CD1c-positive myeloid dendritic cell (primary cell): ENCODE measurements at regions not wholly inside any gene's neighbourhood (a gene's known extent, or its start where the extent isn't known, plus 50 kb on each side); places are given as distances from the start of the nearest gene placed in this dataset.

Experiments
- DNase-seq: peaks from one replicate; pipeline ENCODE4 v3.0.0-alpha.2; 2016; ENCODE audit errors: extremely low spot score

DNA sequence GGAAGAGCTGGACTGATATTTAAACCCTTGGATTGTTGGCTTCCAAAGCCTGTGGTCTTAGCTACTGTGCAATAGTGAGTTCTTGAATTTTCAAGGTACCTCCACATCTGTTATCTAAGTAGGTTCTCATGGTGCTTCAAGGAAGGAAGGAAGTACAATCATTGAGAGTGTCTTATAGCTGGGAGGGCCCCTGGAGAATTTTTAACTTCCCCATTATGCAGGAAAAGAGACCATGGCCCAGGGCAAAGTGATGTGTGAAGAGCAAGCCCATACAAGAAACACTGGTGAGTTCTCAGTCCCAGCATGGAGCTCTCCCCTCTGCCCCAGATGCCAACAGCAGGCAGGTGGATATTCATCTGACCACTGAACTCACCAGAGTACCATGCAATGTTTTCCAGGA is 169.0 kb upstream of the IRX6 start:
- DNase-seq: no peak

DNA sequence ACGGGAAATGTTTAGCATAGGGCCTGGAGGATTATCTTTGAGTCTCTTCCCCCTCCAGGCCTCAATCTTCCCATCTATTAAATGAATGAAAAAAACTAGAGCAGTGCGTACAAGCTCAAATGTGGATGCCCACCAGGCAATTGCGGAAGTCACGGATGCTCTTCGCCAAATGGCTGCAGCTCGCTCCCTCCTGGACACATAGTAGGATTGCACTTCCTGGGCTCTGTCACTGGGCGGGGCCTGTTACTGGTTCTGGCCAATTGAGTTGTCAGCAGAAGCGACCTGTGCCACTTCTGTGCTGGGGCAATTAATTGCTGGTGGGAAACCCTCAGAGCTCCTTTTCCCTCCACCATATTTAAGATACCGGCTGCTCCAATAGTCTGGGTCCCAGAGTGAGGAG is 168.2 kb upstream of the IRX6 start:
- no peak for DNase-seq

GRCh38 chr16:55169780-55170179 is 154.2 kb upstream of the IRX6 start:
- DNase-seq: no peak

DNA sequence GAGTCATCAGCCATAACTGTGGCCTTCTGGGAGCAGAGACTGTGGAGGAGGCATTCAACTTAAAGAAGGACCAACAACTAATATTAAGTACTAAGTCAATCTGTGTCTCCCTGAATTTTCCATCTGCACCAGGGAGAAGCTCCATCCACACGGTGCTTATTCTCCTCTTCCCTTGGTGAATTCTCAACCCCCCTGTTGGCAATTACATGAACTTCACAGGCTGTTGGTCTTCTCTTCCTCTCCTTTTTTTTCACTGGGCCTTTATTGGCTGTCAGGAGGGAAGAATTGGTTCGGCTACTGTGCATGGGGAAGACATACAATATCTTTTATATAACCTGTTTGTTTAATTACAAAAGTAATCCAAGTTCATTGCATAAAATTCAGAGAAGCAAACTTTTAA is 152.8 kb upstream of the IRX6 start:
- DNase-seq: no peak

DNA sequence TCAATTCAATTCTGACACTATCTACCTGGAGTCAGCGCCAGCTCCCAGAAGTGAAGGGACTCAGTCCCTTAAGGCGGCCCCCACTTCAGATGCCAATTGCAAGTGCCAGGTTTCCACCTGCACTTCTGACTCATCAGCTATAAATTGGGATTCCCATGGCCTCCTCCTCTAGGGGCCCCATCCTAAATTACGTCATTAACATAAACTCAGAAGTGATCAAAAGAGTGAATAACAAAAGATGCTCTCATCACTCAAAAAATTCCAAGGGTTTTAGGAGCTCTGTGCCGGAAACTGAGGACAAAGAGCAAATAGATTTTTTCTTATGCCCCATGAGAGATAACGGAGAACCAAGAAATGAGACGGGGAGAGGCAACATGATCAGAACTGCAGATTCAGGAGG is 148.6 kb upstream of the IRX6 start:
- no peak for DNase-seq

DNA sequence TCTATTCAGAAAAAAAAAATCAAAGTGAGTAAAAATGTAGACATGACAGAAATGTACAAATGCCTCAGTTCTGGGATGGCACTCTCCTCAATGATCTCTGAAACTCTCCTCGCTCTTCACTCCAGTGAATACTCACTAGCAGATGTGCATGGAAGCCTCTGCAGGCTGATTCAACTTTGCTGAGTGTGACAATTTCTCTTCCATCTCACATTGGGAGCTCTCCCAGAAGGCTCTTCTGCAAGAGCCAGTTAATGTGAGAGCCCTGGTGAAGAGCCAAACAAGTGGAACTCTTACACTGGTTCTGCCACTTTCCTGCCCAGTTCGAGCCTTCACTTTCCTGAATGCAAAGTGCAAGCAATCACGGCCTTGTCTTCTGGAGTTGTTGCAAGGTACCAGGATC is 147.1 kb upstream of the IRX6 start:
- no peak for DNase-seq

- DNase-seq: no peak
Observed at GRCh38 chr16:55179411-55179810, 144.6 kb upstream of the IRX6 start.

DNA sequence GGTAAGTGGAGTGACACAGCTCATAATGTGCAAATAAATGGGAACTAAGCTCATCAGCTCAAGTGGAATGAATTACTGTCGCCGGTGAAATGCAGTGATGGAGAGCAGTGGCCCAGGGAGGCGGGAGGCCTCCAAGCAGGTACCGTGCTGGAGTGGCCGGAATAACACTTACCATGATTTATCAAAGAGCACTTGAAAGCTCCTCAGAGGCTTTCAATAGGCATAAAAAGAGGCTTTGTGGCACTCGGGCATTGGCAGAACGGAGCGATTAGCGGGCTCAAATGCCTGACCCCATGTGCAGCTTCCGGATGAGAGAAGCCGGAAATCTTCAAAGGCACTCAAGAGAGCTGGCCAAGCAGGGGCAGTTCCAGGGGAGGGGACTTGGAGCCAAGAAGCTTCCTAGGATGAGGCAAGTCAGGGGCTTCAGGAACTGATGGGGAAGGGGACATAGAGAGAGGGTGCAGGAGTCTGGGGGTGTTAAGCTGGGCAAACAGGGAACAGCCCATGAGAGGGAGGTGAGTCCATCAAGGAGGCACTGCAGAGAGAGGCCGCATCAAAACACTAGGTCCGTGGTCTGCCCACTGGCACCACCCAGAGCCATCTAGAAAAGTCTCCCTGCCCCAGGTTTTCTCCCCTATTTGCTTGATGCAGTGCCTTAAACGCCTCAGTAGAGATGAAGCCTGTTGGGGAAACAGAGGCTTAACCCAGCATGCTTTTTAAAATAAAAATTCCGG is 144.0 kb upstream of the IRX6 start:
- no peak for DNase-seq

GRCh38 chr16:55184052-55184451 is 140.0 kb upstream of the IRX6 start:
- no peak for DNase-seq

DNA sequence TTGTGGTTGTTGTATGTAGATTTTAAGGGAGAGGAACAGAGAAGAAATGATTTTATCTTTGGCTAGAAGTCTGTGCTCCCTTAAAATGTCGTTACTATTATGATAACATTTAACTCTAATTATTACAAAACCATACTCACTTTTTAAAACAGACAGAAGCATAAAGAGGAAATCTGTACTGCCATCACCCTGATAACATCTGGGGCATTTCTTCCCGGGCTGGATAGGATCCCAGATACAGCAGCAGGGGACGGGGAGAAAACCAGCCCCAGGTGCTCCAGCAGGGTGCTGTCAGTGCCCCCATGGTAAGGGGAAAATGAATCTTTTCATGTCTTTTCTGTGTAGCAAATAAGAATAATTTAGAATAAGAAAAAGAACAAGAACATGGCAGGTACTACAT is 139.4 kb upstream of the IRX6 start:
- no peak for DNase-seq

GRCh38 chr16:55189224-55189623 is 134.8 kb upstream of the IRX6 start:
- no peak for DNase-seq

DNA sequence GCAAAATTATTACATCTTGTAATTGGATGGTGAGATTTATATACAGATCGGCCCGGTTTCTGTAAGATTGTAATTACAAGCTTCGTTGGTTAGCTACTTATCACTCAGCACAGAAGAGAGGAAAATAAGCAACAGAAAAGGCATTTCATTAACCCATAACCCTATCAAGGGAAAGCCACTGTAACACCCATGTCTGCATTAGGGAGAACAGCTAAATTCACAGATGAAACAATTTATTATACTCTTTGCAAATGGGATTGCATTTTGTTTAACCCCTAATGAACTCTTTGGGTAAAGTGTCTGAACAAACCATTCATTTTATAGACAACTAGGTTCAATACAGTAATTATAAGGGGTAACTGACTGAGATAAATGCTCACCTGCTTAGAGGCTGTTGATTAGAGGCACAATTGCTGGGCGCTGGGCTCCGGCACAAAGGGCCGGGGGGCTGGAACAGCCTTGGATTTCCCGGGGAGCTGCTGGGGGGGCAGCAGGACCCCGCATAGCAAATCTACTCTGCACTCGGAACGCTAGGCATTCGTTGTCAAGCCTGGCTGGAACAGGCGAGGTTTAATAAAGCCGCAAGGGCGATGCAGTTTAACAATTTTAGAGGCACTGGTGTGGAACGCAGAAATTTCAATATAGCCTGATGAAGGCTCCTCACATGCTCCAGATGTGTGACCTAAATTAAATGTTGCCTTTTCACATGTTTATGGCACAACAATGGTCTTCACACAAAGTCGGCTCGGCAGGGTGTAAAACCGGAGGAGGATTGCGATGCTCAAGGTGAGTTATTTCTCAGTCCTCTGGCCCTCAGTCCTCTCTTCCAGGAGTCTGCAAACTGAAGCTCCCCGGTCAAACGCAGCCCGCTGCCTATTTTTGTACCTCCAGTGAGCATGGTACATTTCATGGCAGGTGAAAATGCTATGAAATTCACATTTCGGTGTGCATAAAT is 134.0 kb upstream of the IRX6 start:
- DNase-seq: no peak

- no peak for DNase-seq
Observed at GRCh38 chr16:55192734-55193133, 131.3 kb upstream of the IRX6 start.

- DNase-seq: no peak
Observed at GRCh38 chr16:55203570-55203969, 120.4 kb upstream of the IRX6 start.

DNA sequence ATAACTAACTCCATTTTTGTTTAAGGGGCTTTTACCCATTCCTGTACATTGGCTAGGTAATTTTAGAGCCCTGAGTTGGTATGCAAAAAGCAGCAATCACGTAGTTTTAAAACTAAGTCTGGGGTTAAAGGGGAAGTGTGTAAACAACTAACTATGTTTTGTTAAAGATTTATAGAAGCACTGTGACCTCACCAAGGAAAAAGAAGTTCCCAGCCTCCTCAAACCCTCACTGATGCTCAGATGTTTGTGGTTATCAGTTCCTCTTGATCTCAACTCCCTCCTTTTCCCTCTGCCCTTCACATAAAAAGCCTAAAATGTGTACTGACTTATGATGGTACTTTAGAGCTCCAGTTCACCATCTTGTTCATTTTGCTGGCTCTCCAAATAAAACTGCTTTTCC is 119.9 kb upstream of the IRX6 start:
- no peak for DNase-seq

DNA sequence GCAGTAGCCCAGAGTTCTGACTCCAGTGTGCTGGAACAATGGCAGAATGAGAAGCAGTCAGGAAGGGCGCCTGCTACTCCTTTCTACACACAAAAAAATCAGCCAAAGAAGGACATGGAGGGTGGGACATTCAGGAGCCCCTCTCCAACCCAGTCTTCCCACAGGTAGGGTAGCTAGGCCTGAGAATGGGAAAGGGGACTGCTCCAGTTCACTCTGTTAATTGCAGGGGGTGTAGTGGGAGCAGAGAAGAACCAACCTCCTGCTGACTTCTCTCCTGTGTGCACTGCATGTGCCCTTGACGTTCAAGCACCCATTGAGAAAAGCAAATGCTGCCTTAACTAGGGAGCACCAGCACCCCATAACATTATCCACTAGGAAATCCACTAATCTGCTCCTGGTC is 119.1 kb upstream of the IRX6 start:
- no peak for DNase-seq

DNA sequence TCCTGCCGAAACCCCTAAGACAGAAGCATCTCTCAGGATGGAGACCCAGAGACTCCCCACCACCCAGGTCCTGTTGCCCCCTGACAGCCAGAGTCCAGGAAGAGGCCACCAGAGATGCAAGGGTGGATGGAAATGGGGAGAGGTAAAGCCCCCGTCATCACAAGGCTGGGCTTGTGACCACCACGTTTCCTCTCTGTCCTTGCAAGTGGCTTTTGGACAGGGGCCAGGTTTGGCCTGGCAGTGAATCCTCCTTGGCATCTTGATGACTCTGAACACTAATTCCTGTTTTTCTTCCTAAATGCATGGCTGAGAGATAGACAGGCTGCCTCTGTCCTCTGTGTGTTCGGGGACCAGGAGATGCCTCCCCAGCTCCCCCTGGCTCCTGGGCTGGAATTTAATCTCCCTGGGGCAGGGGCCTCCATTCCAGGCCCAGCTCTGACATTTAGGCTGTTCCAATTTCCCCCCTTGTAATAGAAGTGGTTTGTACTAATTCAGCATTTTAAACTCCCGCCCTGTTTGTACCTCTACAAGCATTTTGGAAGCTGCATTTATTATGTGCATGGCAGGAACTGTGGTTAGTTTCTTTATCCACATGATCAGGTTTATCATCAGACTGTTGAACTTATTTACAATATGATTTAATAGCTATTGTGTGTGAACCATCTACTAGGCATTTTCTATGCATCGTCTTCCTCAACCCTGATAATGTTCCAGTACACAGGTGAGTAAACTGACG is 116.1 kb upstream of the IRX6 start:
- DNase-seq: no peak

- DNase-seq: no peak
Observed at GRCh38 chr16:55209626-55210025, 114.4 kb upstream of the IRX6 start.

DNA sequence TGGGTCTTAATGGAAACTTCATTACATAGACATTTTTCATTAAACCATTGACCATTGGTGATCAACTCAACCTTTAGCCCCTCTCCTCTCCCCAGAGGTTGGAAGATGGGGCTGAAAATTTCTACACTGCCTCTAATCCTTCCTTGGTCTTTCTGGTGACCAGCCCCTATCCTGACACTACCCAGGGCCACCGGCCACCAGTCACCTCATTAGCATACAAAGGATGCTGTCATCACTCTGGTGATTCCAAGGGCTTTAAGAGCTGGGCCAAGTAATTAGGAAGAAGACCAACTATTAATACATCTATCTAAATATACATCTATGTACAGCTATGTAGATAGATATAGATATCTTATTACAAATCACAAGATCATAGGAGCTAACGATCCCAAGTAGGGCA is 111.2 kb upstream of the IRX6 start:
- no peak for DNase-seq

DNA sequence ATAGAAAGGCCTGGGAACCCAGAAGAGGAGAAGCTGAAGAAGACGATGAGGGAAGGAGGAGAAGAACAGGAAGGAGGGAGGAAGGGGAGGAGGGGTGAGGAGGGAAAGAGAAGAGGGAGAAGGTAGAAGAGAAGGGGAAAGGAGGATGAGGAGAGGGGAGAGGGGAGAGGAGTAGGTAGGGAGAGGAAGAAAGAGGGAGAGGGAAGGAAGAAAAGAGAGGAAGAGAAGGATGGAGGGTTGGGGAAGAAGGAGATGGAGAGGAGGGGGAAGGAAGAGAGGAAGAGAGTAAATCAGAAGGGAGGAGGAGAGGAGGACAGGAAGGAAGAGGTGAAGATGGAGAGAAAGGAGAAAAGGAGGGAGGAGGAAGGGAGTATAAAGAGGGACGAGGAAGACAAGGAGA is 109.6 kb upstream of the IRX6 start:
- no peak for DNase-seq

DNA sequence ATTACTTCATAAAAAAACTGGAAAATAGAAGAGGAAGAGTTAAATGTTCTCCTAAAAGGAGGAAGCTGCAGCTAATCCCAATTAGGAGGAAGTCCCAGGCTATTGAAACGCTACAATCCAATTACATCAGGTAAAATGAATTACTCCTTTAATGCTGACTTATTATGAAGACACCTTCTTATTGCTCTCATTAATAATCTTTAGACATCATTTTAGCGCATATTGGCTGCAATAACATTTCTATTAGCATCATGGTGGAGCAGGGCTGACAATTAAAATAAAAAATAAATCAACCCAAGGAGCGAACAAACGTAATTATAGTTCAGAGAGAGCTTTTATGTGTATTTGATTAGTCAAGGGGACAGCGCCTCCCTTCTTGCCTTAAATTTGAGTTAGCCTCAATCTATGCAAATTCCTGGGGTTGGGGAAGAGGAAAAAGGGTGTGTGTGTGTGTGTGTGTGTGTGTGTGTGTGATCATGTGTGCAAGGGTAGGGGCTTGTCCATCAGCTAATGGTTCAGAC is 109.0 kb upstream of the IRX6 start:
- no peak for DNase-seq

GRCh38 chr16:55217392-55217791 is 106.6 kb upstream of the IRX6 start:
- no peak for DNase-seq
